ENCODE measurements at regions not wholly inside any gene's neighbourhood (a gene's known extent, or its start where the extent isn't known, plus 50 kb on each side); places are given as distances from the start of the nearest gene placed in this dataset.

DNA sequence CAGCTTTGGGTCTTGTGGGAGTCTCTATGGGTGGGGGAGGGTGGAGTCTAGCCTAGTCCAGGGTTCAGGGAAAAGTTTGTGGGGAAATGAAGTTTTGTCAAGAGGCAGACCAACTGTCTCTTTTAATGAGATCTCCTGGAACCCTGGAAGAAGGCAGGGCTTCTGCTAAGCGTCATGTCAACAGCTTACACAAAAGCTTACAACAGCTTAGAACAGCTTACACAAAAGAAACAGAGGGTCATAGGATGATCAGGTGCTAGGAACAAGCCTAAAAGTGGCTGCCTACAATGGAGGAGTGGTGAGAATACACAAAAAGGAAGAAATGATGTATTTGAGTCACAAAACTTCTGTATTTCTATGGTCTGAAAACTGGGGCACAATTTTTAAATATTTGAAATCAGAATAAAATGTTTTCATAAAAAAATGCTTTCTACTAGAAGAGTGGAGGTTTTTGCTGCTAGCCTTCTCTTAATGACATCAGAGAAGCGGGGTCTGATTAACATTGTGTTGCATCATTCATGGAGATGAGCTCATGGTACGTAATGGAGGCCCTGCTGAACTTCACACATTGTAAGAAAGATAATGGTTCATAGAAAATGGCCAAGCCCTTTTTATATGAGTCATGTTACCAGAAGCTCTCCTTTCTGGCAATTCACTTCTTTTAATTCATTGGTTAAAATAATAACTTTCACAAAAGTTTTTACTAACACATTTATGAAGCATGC lies 351.0 kb downstream of the PIK3C3 start:
- ATAC-seq (no peak), DNase-seq (ENCODE audit: extremely low read depth in 1 of 4, low spot score in 3 of 4) (no peak), FAIRE-seq (no peak)
- no peak overlapping the region for H2AFZ ChIP-seq (ENCODE audit: low read depth, low read length)
- H4K20me1 ChIP-seq (replicated peaks; ENCODE audit: control insufficient read depth, insufficient read depth, low read length), result no peaks in the 10 kb centered on the region
- H3K36me3 ChIP-seq (ENCODE audit: control insufficient read depth, insufficient read depth, low read length), result no peaks in the 10 kb centered on the region
- no peaks in the 10 kb centered on the region for H3K79me2 ChIP-seq (ENCODE audit: control insufficient read depth, insufficient read depth, low read length)
- H3K27me3 ChIP-seq (ENCODE audit: control insufficient read depth in 2 of 2, insufficient read depth in 2 of 2, low read length in 2 of 2), result no peaks in the 10 kb centered on the region
- no peaks in the 10 kb centered on the region for H3K9me3 ChIP-seq (replicated peaks; ENCODE audit: control insufficient read depth, insufficient read depth, low read depth, low read length)
- 0% methylated on average over 3 of the region's 3 CpGs for WGBS (ENCODE audit: insufficient coverage, low coverage, missing lambda C conversion rate)
- CTCF ChIA-PET (ENCODE audit: low intra/inter-chr PET ratio), result no interaction called here
- POLR2A ChIA-PET, result no interaction called here
- in situ Hi-C loops (cut with MboI), result no loop called here
- no peak overlapping the region for H3K4me2 ChIP-seq (ENCODE audit: insufficient read depth, low read length)
- no peak overlapping the region for H3K4me3 ChIP-seq
- no peak overlapping the region for H3K9ac ChIP-seq (ENCODE audit: insufficient read depth in 1 of 2, low read depth in 2 of 2, low read length in 2 of 2)
- TF ChIP-seq ZBED1 (IDR thresholded peaks at IDR 0.05), result no peak
- TF ChIP-seq, protein P1, sequence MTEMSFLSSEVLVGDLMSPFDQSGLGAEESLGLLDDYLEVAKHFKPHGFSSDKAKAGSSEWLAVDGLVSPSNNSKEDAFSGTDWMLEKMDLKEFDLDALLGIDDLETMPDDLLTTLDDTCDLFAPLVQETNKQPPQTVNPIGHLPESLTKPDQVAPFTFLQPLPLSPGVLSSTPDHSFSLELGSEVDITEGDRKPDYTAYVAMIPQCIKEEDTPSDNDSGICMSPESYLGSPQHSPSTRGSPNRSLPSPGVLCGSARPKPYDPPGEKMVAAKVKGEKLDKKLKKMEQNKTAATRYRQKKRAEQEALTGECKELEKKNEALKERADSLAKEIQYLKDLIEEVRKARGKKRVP (CRISPR knock-in tag; IDR thresholded peaks at IDR 0.05), result peak; percentile 72
- TF ChIP-seq, protein P2, sequence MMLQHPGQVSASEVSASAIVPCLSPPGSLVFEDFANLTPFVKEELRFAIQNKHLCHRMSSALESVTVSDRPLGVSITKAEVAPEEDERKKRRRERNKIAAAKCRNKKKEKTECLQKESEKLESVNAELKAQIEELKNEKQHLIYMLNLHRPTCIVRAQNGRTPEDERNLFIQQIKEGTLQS (IDR thresholded peaks at IDR 0.05), result 0 out of 2 replicates have a peak, but pooled peaks have one; percentile 36
- TF ChIP-seq, protein P2 (CRISPR knock-in tag; conservative IDR thresholded peaks at IDR 0.05), result no peak
- TF ChIP-seq GTF2A2 (tag; IDR thresholded peaks at IDR 0.05), result no peak
- no peak for TF ChIP-seq ZNF197 (CRISPR knock-in tag; IDR thresholded peaks at IDR 0.05; ENCODE audit: low read depth)
- TF ChIP-seq CEBPG (CRISPR knock-in tag; IDR thresholded peaks at IDR 0.05), result no peak
- TF ChIP-seq CEBPG (tag; conservative IDR thresholded peaks at IDR 0.05 in 1 of 2, IDR thresholded peaks at IDR 0.05 in 1 of 2), result peak; percentile 28 to 85; a peak in 2 of 4 replicates
- TF ChIP-seq MIER1 (IDR thresholded peaks at IDR 0.05; ENCODE audit: low read depth), result no peak
- no peak overlapping the region for H3K27ac ChIP-seq (ENCODE audit: extremely low read depth, low read depth, low read length)
- no TSS peak for BruUV-seq (replicated peaks)
- no peaks in the 10 kb centered on the region for H3K9me1 ChIP-seq (ENCODE audit: control insufficient read depth, insufficient read depth, low read length)
- intact Hi-C loops (cut with micrococcal nuclease), result no loop called here
- no peaks in the 10 kb centered on the region for H3K4me1 ChIP-seq (replicated peaks in 1 of 2; ENCODE audit: control insufficient read depth in 2 of 2, insufficient read depth in 2 of 2, low read length in 2 of 2)
